ENCODE measurements at regions not wholly inside any gene's neighbourhood (a gene's known extent, or its start where the extent isn't known, plus 50 kb on each side); places are given as distances from the start of the nearest gene placed in this dataset.

GRCh38 chr6:37580176-37580955, 80.7 kb upstream of the CCDC167 start:
- Histone ChIP-seq H3K36me3 (no peaks in the 10 kb centered on the region), H3K9me3 (no peaks in the 10 kb centered on the region), H3K4me1 (no peaks in the 10 kb centered on the region), H3K27me3 (peaks cover 0 to 7% of the 10 kb centered on the region in 2 donors), H3K27ac (no peak overlapping the region), H3K4me3 (no peak overlapping the region)
- DNase-seq (ENCODE audit: low spot score in 2 of 2), result no peak
- WGBS, 2 donors, result 81 to 84% methylated on average over 11 of the region's 11 CpGs
- no peak for TF ChIP-seq CTCF (IDR thresholded peaks at IDR 0.05)
- no peak for TF ChIP-seq POLR2A (IDR thresholded peaks at IDR 0.05)
- TF ChIP-seq EP300 (IDR thresholded peaks at IDR 0.05), result no peak

- no peak overlapping the region for H3K4me3 ChIP-seq
- H3K36me3 ChIP-seq, result no peaks in the 10 kb centered on the region
- WGBS, 2 donors, result 65 to 68% methylated on average over 7 of the region's 7 CpGs
- no peaks in the 10 kb centered on the region for H3K27me3 ChIP-seq
- H3K9me3 ChIP-seq, result no peaks in the 10 kb centered on the region
- TF ChIP-seq CTCF (IDR thresholded peaks at IDR 0.05), result no peak
- TF ChIP-seq EP300 (IDR thresholded peaks at IDR 0.05), result no peak
- no peak for TF ChIP-seq POLR2A (IDR thresholded peaks at IDR 0.05)
- H3K4me1 ChIP-seq, result no peaks in the 10 kb centered on the region
- no peak for DNase-seq (ENCODE audit: low spot score in 2 of 2)
- H3K27ac ChIP-seq, result no peak overlapping the region
Observed at GRCh38 chr6:37579444-37580067, 79.9 kb upstream of the CCDC167 start.

GRCh38 chr6:37578104-37578503, 78.4 kb upstream of the CCDC167 start:
- H3K4me1 ChIP-seq, result no peaks in the 10 kb centered on the region
- no peak overlapping the region for H3K27ac ChIP-seq
- H3K27me3 ChIP-seq, result no peaks in the 10 kb centered on the region
- H3K9me3 ChIP-seq, result no peaks in the 10 kb centered on the region
- no peaks in the 10 kb centered on the region for H3K36me3 ChIP-seq
- no peak for DNase-seq (ENCODE audit: low spot score in 2 of 2)
- WGBS, 2 donors, result 84 to 85% methylated on average over 12 of the region's 12 CpGs
- TF ChIP-seq POLR2A (IDR thresholded peaks at IDR 0.05) (no peak), CTCF (IDR thresholded peaks at IDR 0.05) (no peak), EP300 (IDR thresholded peaks at IDR 0.05) (no peak)
- no peak overlapping the region for H3K4me3 ChIP-seq

- Histone ChIP-seq H3K27me3 (peaks cover 0 to 1% of the 10 kb centered on the region in 2 donors), H3K4me1 (no peaks in the 10 kb centered on the region), H3K4me3 (no peak overlapping the region), H3K27ac (no peak overlapping the region), H3K36me3 (no peaks in the 10 kb centered on the region), H3K9me3 (no peaks in the 10 kb centered on the region)
- WGBS, 2 donors, result 74 to 77% methylated on average over 7 of the region's 7 CpGs
- TF ChIP-seq POLR2A (IDR thresholded peaks at IDR 0.05), result no peak
- no peak for TF ChIP-seq EP300 (IDR thresholded peaks at IDR 0.05)
- TF ChIP-seq CTCF (IDR thresholded peaks at IDR 0.05), result no peak
- no peak for DNase-seq (ENCODE audit: low spot score in 2 of 2)
Observed at GRCh38 chr6:37576336-37576737, 76.6 kb upstream of the CCDC167 start.

GRCh38 chr6:37575221-37575620, 75.5 kb upstream of the CCDC167 start:
- DNase-seq (ENCODE audit: low spot score in 2 of 2), result no peak
- Histone ChIP-seq H3K9me3 (no peaks in the 10 kb centered on the region), H3K4me1 (no peaks in the 10 kb centered on the region), H3K27me3 (peaks cover 0 to 12% of the 10 kb centered on the region in 2 donors), H3K27ac (no peak overlapping the region), H3K4me3 (no peak overlapping the region), H3K36me3 (no peaks in the 10 kb centered on the region)
- no peak for TF ChIP-seq CTCF (IDR thresholded peaks at IDR 0.05)
- TF ChIP-seq POLR2A (IDR thresholded peaks at IDR 0.05), result no peak
- TF ChIP-seq EP300 (IDR thresholded peaks at IDR 0.05), result no peak
- WGBS, 2 donors, result 69 to 73% methylated on average over 4 of the region's 4 CpGs
